Ectodermal cell (in vitro differentiated cells): ENCODE measurements at regions not wholly inside any gene's neighbourhood (a gene's known extent, or its start where the extent isn't known, plus 50 kb on each side); places are given as distances from the start of the nearest gene placed in this dataset.

ENCODE experiments used
- H3K27ac ChIP-seq: 2 replicates; pipeline ENCODE4 v1.7.0; 2013; ENCODE audit warnings: mild to moderate bottlenecking, low read depth, low read length; ENCODE audit not compliant: insufficient read depth, poor library complexity, severe bottlenecking
- H3K27me3 ChIP-seq: 2 replicates; pipeline ENCODE4 v1.7.0; 2013; ENCODE audit warnings: mild to moderate bottlenecking, low read length; ENCODE audit not compliant: insufficient read depth, control insufficient read depth, poor library complexity, severe bottlenecking
- H3K36me3 ChIP-seq: one replicate; pipeline ENCODE4 v1.7.0; 2013; ENCODE audit warnings: low read length; ENCODE audit not compliant: control insufficient read depth, insufficient read depth
- H3K4me1 ChIP-seq: one replicate; pipeline ENCODE4 v1.7.0; 2013; ENCODE audit warnings: low read length; ENCODE audit not compliant: control insufficient read depth, insufficient read depth
- H3K4me3 ChIP-seq: 2 replicates; pipeline ENCODE4 v1.7.0; 2013; ENCODE audit warnings: low read depth, low read length, control low read depth; ENCODE audit not compliant: insufficient read depth
- H3K9me3 ChIP-seq: 2 replicates; pipeline ENCODE4 v1.7.0; 2013; ENCODE audit warnings: mild to moderate bottlenecking, low read length, moderate library complexity; ENCODE audit not compliant: control insufficient read depth
- WGBS, 2 experiments: methylation state at CpG; one replicate each; pipeline ENCODE4 v1.1.7; 2013; ENCODE audit warnings: missing lambda C conversion rate in 2 of 2; 5-methylcytosine and 5-hydroxymethylcytosine counted together

GRCh38 chr15:47445723-47446392, 271.4 kb upstream of the SEMA6D start:
- Histone ChIP-seq H3K9me3 (no peaks in the 10 kb centered on the region), H3K27me3 (no peaks in the 10 kb centered on the region), H3K4me3 (no peak overlapping the region), H3K36me3 (no peaks in the 10 kb centered on the region), H3K27ac (no peak overlapping the region), H3K4me1 (no peaks in the 10 kb centered on the region)
- 94 to 96% methylated on average over 9 of the region's 9 CpGs for WGBS, 2 experiments

- Histone ChIP-seq H3K9me3 (no peaks in the 10 kb centered on the region), H3K4me1 (no peaks in the 10 kb centered on the region), H3K4me3 (no peak overlapping the region), H3K27ac (no peak overlapping the region), H3K36me3 (no peaks in the 10 kb centered on the region), H3K27me3 (no peaks in the 10 kb centered on the region)
- 95 to 97% methylated on average over 2 to 3 of the region's 4 CpGs for WGBS, 2 experiments
Measured at GRCh38 chr15:47460795-47461573, 256.3 kb upstream of the SEMA6D start.

DNA sequence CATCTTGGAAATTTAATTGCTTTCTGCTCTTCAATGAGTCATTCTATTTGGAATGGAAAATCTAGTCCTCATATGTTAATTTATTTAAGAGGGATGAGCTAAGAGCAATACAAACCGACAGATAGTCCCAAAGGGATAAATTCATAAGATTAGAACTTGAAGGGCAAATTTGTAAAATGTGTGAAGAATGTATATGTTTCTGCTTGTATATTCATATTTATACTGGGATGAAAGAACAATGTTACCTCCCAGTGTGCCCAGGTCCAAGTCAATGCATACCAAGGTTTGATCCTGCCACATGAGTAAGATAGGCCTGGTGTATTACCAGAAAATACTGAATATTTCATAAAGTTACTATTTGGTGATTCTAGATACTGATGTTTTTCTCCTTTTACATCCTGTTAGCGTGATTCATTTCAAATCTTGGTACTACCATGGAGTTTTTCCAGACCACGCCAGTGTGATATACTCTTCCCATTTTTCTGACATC, 255.6 kb upstream of the SEMA6D start:
- Histone ChIP-seq H3K36me3 (no peaks in the 10 kb centered on the region), H3K4me1 (no peaks in the 10 kb centered on the region), H3K27ac (no peak overlapping the region), H3K4me3 (no peak overlapping the region), H3K9me3 (no peaks in the 10 kb centered on the region), H3K27me3 (no peaks in the 10 kb centered on the region)
- 94 to 97% methylated on average over 3 of the region's 3 CpGs for WGBS, 2 experiments

- no peak overlapping the region for H3K27ac ChIP-seq
- no peaks in the 10 kb centered on the region for H3K27me3 ChIP-seq
- WGBS, 2 experiments = 100% methylated on average over 1 of the region's 1 CpG; no CpG with 5 or more reads in 1 of the 2 experiments
- H3K4me3 ChIP-seq = no peak overlapping the region
- no peaks in the 10 kb centered on the region for H3K36me3 ChIP-seq
- no peaks in the 10 kb centered on the region for H3K4me1 ChIP-seq
- H3K9me3 ChIP-seq = no peaks in the 10 kb centered on the region
Measured at GRCh38 chr15:47466357-47466756, 250.9 kb upstream of the SEMA6D start.

DNA sequence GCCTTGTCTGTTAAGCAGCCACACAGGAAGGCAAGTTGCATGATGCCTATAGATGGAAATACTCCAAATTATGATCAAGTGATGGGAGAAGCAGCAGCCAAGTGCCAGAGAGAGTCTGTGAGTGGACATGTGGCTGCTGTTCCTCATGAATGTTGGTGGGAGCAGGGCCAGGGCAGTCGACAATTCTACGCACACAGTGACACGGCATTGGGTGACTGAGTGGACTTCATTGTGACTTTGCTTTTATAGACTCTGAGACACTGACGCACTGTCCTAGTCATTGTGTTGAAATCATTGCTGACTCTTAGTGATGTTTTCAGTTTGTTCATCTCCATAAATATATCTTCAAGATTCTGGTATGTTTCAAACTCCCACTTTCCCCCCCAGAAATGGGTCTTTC, 246.3 kb upstream of the SEMA6D start:
- H3K27me3 ChIP-seq = no peaks in the 10 kb centered on the region
- no peak overlapping the region for H3K27ac ChIP-seq
- no peak overlapping the region for H3K4me3 ChIP-seq
- 94 to 95% methylated on average over 4 of the region's 4 CpGs for WGBS, 2 experiments
- no peaks in the 10 kb centered on the region for H3K36me3 ChIP-seq
- H3K9me3 ChIP-seq = no peaks in the 10 kb centered on the region
- no peaks in the 10 kb centered on the region for H3K4me1 ChIP-seq

DNA sequence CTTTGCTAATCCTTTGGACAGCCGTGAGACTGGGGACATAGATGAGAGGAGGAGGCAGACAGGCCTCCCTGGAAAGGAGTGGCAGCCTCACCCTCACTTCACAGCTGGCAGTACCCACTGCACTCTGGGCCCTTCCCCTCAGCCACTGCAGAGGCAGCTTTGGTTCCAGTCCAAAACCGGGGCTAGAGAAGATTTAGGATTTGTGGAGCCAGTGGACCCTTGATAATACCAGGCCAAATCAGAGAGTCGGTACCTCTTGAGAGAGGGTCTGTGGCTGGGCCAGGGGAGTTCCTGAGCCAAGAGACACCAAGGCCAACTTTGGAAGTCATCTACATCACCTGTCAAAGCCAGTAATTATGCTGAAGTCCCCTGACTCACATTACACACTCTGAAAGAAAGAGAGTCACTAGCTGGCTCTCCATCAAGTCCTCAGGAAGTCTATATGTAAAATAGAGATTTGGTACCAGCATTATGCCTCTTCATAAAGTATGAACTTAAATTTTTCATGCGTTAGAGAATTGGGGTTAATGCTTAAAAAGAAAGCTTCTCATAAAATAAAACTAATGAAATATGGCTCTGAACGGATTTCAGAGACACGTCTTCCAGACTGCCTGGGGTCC, 244.1 kb upstream of the SEMA6D start:
- H3K36me3 ChIP-seq = no peaks in the 10 kb centered on the region
- no peaks in the 10 kb centered on the region for H3K4me1 ChIP-seq
- no peak overlapping the region for H3K27ac ChIP-seq
- no peaks in the 10 kb centered on the region for H3K27me3 ChIP-seq
- H3K4me3 ChIP-seq = no peak overlapping the region
- 91 to 94% methylated on average over 5 to 6 of the region's 6 CpGs for WGBS, 2 experiments
- no peaks in the 10 kb centered on the region for H3K9me3 ChIP-seq

GRCh38 chr15:47473832-47474231, 243.5 kb upstream of the SEMA6D start:
- no peaks in the 10 kb centered on the region for H3K9me3 ChIP-seq
- H3K4me1 ChIP-seq = no peaks in the 10 kb centered on the region
- no peak overlapping the region for H3K4me3 ChIP-seq
- H3K27me3 ChIP-seq = no peaks in the 10 kb centered on the region
- no peak overlapping the region for H3K27ac ChIP-seq
- no peaks in the 10 kb centered on the region for H3K36me3 ChIP-seq
- WGBS, 2 experiments = 82 to 88% methylated on average over 4 of the region's 4 CpGs

GRCh38 chr15:47475336-47475735, 242.0 kb upstream of the SEMA6D start:
- no peak overlapping the region for H3K4me3 ChIP-seq
- no peaks in the 10 kb centered on the region for H3K27me3 ChIP-seq
- no peak overlapping the region for H3K27ac ChIP-seq
- no peaks in the 10 kb centered on the region for H3K36me3 ChIP-seq
- no peaks in the 10 kb centered on the region for H3K9me3 ChIP-seq
- H3K4me1 ChIP-seq = no peaks in the 10 kb centered on the region
- WGBS, 2 experiments = 100% methylated on average over 2 of the region's 2 CpGs

DNA sequence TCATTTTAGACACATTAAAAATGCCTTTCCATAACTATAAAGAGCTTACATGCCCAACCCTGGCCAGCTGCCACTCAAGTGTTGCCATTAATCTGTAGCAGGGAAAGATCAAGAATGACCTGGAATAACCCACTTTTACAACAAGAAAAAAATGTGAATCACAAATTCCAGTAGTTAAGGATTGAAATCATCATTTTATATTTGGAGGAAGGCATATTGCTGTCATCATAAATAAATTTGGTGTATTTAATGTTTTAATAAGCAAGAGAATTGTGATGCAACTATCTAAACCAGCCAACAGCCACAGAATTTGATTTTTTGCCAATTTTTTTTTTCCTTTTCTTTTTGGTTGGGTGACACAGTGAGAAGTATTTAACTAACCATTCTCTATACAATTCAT, 240.0 kb upstream of the SEMA6D start:
- H3K36me3 ChIP-seq = no peaks in the 10 kb centered on the region
- no peaks in the 10 kb centered on the region for H3K4me1 ChIP-seq
- H3K27ac ChIP-seq = no peak overlapping the region

GRCh38 chr15:47484059-47484458, 233.2 kb upstream of the SEMA6D start:
- Histone ChIP-seq H3K4me3 (no peak overlapping the region), H3K27ac (no peak overlapping the region)
- 86 to 91% methylated on average over 3 of the region's 3 CpGs for WGBS, 2 experiments

More for the DNA sequence above, 240.0 kb upstream of the SEMA6D start:
- no peaks in the 10 kb centered on the region for H3K27me3 ChIP-seq
- no peaks in the 10 kb centered on the region for H3K9me3 ChIP-seq
- no peak overlapping the region for H3K4me3 ChIP-seq

More at GRCh38 chr15:47484059-47484458, 233.2 kb upstream of the SEMA6D start:
- H3K27me3 ChIP-seq = no peaks in the 10 kb centered on the region
- H3K4me1 ChIP-seq = no peaks in the 10 kb centered on the region
- no peaks in the 10 kb centered on the region for H3K36me3 ChIP-seq
- no peaks in the 10 kb centered on the region for H3K9me3 ChIP-seq
